Loucy (cell line): ENCODE measurements at regions not wholly inside any gene's neighbourhood (a gene's known extent, or its start where the extent isn't known, plus 50 kb on each side); places are given as distances from the start of the nearest gene placed in this dataset.

Source experiments
- H2AFZ ChIP-seq: fragments of 200-600 bp; sonication (generic); 2 replicates; pipeline ENCODE4 v1.6.0; 2016; ENCODE audit warnings: antibody characterized with exemption, mild to moderate bottlenecking, low read length, moderate library complexity
- H3F3A ChIP-seq: fragments of 200-600 bp; 2 replicates; pipeline ENCODE4 v1.6.0; 2016; ENCODE audit warnings: antibody characterized with exemption, low read depth, mild to moderate bottlenecking
- H3K27me3 ChIP-seq: fragments of 200-600 bp; sonication (generic); 2 replicates; pipeline ENCODE4 v1.6.1; 2014; ENCODE audit warnings: low read length, mild to moderate bottlenecking; ENCODE audit not compliant: insufficient read depth, poor library complexity, severe bottlenecking
- H3K36me3 ChIP-seq: fragments of 200-600 bp; sonication (generic); 2 replicates; pipeline ENCODE4 v1.6.1; 2016; ENCODE audit warnings: low read length; ENCODE audit not compliant: insufficient read depth
- H3K4me1 ChIP-seq: fragments of 200-600 bp; sonication (generic); 2 replicates; pipeline ENCODE4 v1.5.1; 2014; ENCODE audit warnings: low read length, mild to moderate bottlenecking; ENCODE audit not compliant: insufficient read depth, poor library complexity, severe bottlenecking
- H3K4me2 ChIP-seq: fragments of 200-600 bp; sonication (generic); 2 replicates; pipeline ENCODE4 v1.6.0; 2014; ENCODE audit warnings: antibody characterized with exemption, low read length, low read depth, mild to moderate bottlenecking; ENCODE audit not compliant: poor library complexity, severe bottlenecking
- H3K4me3 ChIP-seq: fragments of 200-600 bp; sonication (generic); 2 replicates; pipeline ENCODE4 v1.5.1; 2014; ENCODE audit warnings: low read length, mild to moderate bottlenecking, mixed read lengths; ENCODE audit not compliant: poor library complexity, severe bottlenecking
- H3K79me2 ChIP-seq: fragments of 200-600 bp; sonication (generic); 2 replicates; pipeline ENCODE4 v1.6.1; 2014; ENCODE audit warnings: low read length; ENCODE audit not compliant: insufficient read depth
- H3K9ac ChIP-seq: fragments of 200-600 bp; sonication (generic); 2 replicates; pipeline ENCODE4 v1.6.0; 2014; ENCODE audit warnings: mild to moderate bottlenecking, low read depth, low read length, moderate library complexity; ENCODE audit not compliant: poor library complexity, severe bottlenecking
- H3K9me2 ChIP-seq: fragments of 200-600 bp; sonication (generic); replicated peaks from 2 replicates; pipeline ENCODE4 v1.6.1; 2016; ENCODE audit warnings: low read depth, low read length, mixed read lengths
- H3K9me3 ChIP-seq: fragments of 200-600 bp; sonication (generic); 2 replicates; pipeline ENCODE4 v1.6.1; 2014; ENCODE audit warnings: mild to moderate bottlenecking, antibody characterized with exemption, low read length, low read depth; ENCODE audit not compliant: insufficient read depth
- H4K20me1 ChIP-seq: fragments of 200-600 bp; sonication (generic); 2 replicates; pipeline ENCODE4 v1.6.0; 2014; ENCODE audit warnings: antibody characterized with exemption, low read length, mild to moderate bottlenecking; ENCODE audit not compliant: insufficient read depth, poor library complexity, severe bottlenecking
- EZH2phosphoT487 ChIP-seq: fragments of 200-600 bp; IDR thresholded peaks from 2 replicates; pipeline ENCODE4 v1.6.1; 2018; ENCODE audit warnings: antibody characterized with exemption, mild to moderate bottlenecking, moderate library complexity, borderline replicate concordance
- TF ChIP-seq, protein P1 (sequence below): fragments of 200-600 bp; sonication (generic); conservative IDR thresholded peaks from 2 replicates; pipeline ENCODE4 v1.5.1; 2014; ENCODE audit warnings: mild to moderate bottlenecking, antibody characterized with exemption, low read length

DNA sequence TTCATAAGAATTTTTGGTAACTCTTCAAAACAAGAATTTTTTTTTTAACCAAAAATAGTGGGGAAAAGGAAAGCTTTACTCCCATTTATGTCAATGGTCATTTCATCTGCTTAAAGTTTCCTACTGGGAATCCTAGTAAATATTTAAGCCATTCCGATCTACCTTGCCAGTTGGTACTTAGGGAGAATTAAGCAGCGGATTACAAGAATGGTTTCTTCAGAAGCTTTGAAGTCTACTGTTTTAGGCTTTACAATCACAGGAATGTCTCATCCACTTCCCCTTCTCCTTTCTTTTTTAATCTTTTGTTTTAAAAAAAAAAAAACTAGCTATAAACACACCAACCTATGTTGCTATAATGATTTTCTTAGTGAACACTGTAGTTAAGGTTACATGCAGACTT lies 341.4 kb upstream of the ATP11B start:
- Histone ChIP-seq H3K4me1 (no peaks in the 10 kb centered on the region), H2AFZ (no peak overlapping the region), H3K4me2 (no peak overlapping the region), H3K9me3 (no peaks in the 10 kb centered on the region), H3K4me3 (no peak overlapping the region), H3K9me2 (no peaks in the 10 kb centered on the region), H3K9ac (no peak overlapping the region), H3K79me2 (no peaks in the 10 kb centered on the region), H3K36me3 (no peaks in the 10 kb centered on the region), H4K20me1 (no peaks in the 10 kb centered on the region), H3F3A (no peaks in the 10 kb centered on the region), H3K27me3 (no peaks in the 10 kb centered on the region)
- TF ChIP-seq, protein P1, sequence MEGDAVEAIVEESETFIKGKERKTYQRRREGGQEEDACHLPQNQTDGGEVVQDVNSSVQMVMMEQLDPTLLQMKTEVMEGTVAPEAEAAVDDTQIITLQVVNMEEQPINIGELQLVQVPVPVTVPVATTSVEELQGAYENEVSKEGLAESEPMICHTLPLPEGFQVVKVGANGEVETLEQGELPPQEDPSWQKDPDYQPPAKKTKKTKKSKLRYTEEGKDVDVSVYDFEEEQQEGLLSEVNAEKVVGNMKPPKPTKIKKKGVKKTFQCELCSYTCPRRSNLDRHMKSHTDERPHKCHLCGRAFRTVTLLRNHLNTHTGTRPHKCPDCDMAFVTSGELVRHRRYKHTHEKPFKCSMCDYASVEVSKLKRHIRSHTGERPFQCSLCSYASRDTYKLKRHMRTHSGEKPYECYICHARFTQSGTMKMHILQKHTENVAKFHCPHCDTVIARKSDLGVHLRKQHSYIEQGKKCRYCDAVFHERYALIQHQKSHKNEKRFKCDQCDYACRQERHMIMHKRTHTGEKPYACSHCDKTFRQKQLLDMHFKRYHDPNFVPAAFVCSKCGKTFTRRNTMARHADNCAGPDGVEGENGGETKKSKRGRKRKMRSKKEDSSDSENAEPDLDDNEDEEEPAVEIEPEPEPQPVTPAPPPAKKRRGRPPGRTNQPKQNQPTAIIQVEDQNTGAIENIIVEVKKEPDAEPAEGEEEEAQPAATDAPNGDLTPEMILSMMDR, result no peak
- no peak for TF ChIP-seq EZH2phosphoT487

DNA sequence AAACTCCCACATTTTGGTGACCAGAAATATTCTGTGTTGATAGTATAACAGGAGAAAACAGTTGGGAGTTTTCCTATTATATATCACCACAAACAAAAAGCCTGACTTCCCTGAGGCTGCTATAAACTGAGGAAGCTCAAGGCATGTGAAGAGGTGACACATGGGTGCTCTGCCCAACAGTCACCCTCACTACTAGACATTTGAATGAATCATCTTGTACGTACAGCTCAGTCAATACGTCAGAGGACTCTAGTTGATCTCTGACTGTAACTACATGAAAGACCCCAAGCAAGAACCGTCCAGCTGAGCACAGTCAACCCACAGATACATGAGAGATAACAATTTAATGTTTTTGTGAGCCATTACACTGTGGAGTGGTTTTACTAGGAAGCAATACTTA lies 338.3 kb upstream of the ATP11B start:
- peaks cover 1% of the 10 kb centered on the region for H3K27me3 ChIP-seq
- no peak overlapping the region for H3K4me3 ChIP-seq
- no peak overlapping the region for H2AFZ ChIP-seq
- no peaks in the 10 kb centered on the region for H3K9me2 ChIP-seq
- no peak overlapping the region for H3K9ac ChIP-seq
- no peaks in the 10 kb centered on the region for H4K20me1 ChIP-seq
- no peaks in the 10 kb centered on the region for H3K4me1 ChIP-seq
- TF ChIP-seq, protein P1, result no peak
- no peak for TF ChIP-seq EZH2phosphoT487
- no peaks in the 10 kb centered on the region for H3K79me2 ChIP-seq
- H3F3A ChIP-seq, result no peaks in the 10 kb centered on the region
- no peak overlapping the region for H3K4me2 ChIP-seq
- no peaks in the 10 kb centered on the region for H3K9me3 ChIP-seq
- no peaks in the 10 kb centered on the region for H3K36me3 ChIP-seq

DNA sequence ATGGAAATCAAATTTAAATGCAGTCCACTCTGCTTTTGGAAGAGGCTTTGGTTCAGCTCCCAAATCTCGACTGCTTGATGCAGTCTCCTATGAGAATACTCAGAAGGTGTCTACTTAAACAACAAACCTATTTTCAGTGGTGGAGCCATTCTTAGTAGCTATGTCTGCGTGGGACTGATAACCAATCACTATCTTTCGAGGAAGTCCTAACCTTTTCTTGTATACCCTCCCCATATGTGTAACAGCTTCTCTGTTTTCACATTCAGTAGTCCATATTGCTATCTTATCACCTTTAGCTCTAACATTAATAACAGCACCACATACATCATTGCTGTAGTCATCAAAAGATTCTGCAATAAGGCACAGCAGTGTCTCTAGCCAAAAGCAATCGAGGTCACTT lies 333.0 kb upstream of the ATP11B start:
- no peaks in the 10 kb centered on the region for H3K36me3 ChIP-seq
- no peaks in the 10 kb centered on the region for H3K9me3 ChIP-seq
- no peaks in the 10 kb centered on the region for H3K9me2 ChIP-seq
- no peaks in the 10 kb centered on the region for H3F3A ChIP-seq
- no peak overlapping the region for H3K4me2 ChIP-seq
- H2AFZ ChIP-seq, result no peak overlapping the region
- no peak overlapping the region for H3K9ac ChIP-seq
- H3K79me2 ChIP-seq, result no peaks in the 10 kb centered on the region
- no peak overlapping the region for H3K4me3 ChIP-seq
- peaks cover 6% of the 10 kb centered on the region for H3K27me3 ChIP-seq
- TF ChIP-seq, protein P1, result no peak
- TF ChIP-seq EZH2phosphoT487, result no peak
- H4K20me1 ChIP-seq, result no peaks in the 10 kb centered on the region
- H3K4me1 ChIP-seq, result no peaks in the 10 kb centered on the region
